IMR-90 (cell line): ENCODE measurements at regions not wholly inside any gene's neighbourhood (a gene's known extent, or its start where the extent isn't known, plus 50 kb on each side); places are given as distances from the start of the nearest gene placed in this dataset.

Source experiments
- ATAC-seq: fragments of 200-7000 bp; cut with Tn5 transposase; 2 replicates; pipeline ENCODE4 v1.9.1; 2020; ENCODE audit warnings: low read depth, mild to moderate bottlenecking, moderate library complexity
- BruUV-seq: library from RNA; stranded (reverse); fragments of 400-500 nt; replicated peaks from 2 replicates; lab custom pipeline; 2021; lab: Mats Ljungman, UMichigan
- CTCF ChIA-PET: fragments of 300-600 bp; formaldehyde crosslinking; extraction: SDS; loops from one replicate; lab custom pipeline; 2021; ENCODE audit warnings: antibody characterized with exemption; lab: Yijun Ruan, JAX
- POLR2A ChIA-PET: fragments of 300-600 bp; sonication (Branson Sonifier 250); formaldehyde crosslinking; loops from one replicate; lab custom pipeline; 2022; ENCODE audit warnings: antibody characterized with exemption; ENCODE audit not compliant: unreplicated experiment; lab: Charles Lee
- DNase-seq: peaks from one replicate; pipeline ENCODE4 v3.0.0; 2013
- H2AFZ ChIP-seq: replicated peaks from 2 replicates; pipeline ENCODE3; 2013; ENCODE audit warnings: low read length, mild to moderate bottlenecking; ENCODE audit not compliant: poor library complexity
- H2AK5ac ChIP-seq: 2 replicates; pipeline ENCODE4 v1.6.1; 2013; ENCODE audit warnings: low read depth, low read length, inconsistent platforms
- H2AK9ac ChIP-seq: replicated peaks from 2 replicates; pipeline ENCODE3; 2013; ENCODE audit warnings: mild to moderate bottlenecking, low read depth, low read length, moderate library complexity; ENCODE audit not compliant: poor library complexity
- H2BK120ac ChIP-seq: 2 replicates; pipeline ENCODE4 v1.6.1; 2013; ENCODE audit warnings: low read depth, low read length, inconsistent platforms
- H2BK15ac ChIP-seq: 3 replicates; pipeline ENCODE4 v1.6.1; 2013; ENCODE audit warnings: low read depth, low read length, inconsistent platforms
- H2BK20ac ChIP-seq: 2 replicates; pipeline ENCODE4 v1.6.1; 2013; ENCODE audit warnings: low read depth, mild to moderate bottlenecking, inconsistent platforms, low read length, moderate library complexity
- H2BK5ac ChIP-seq: 2 replicates; pipeline ENCODE4 v1.6.1; 2013; ENCODE audit warnings: mild to moderate bottlenecking, low read depth, low read length, inconsistent platforms; ENCODE audit not compliant: poor library complexity, severe bottlenecking
- H3K14ac ChIP-seq: replicated peaks from 2 replicates; pipeline ENCODE4 v1.6.1; 2013; ENCODE audit warnings: low read depth, low read length, inconsistent platforms
- H3K18ac ChIP-seq: 2 replicates; pipeline ENCODE4 v1.6.1; 2013; ENCODE audit warnings: low read depth, low read length, control low read depth
- H3K23ac ChIP-seq: 2 replicates; pipeline ENCODE4 v1.6.1; 2013; ENCODE audit warnings: low read depth, low read length, inconsistent platforms
- H3K27ac ChIP-seq: 2 replicates; pipeline ENCODE4 v1.5.1; 2013; ENCODE audit warnings: mild to moderate bottlenecking, control low read depth, low read length; ENCODE audit not compliant: insufficient read depth
- H3K27me3 ChIP-seq: 2 replicates; pipeline ENCODE4 v1.6.1; 2013; ENCODE audit warnings: low read length; ENCODE audit not compliant: control insufficient read depth, insufficient read depth
- H3K36me3 ChIP-seq: 2 replicates; pipeline ENCODE4 v1.6.1; 2013; ENCODE audit warnings: low read length, mixed read lengths; ENCODE audit not compliant: control insufficient read depth, insufficient read depth
- H3K4ac ChIP-seq: 2 replicates; pipeline ENCODE4 v1.6.1; 2013; ENCODE audit warnings: low read depth, low read length, inconsistent platforms
- H3K4me1 ChIP-seq: 2 replicates; pipeline ENCODE4 v1.6.1; 2013; ENCODE audit warnings: low read length, mixed read lengths; ENCODE audit not compliant: control insufficient read depth, insufficient read depth
- H3K4me2 ChIP-seq: 2 replicates; pipeline ENCODE4 v1.6.1; 2013; ENCODE audit warnings: low read depth, mild to moderate bottlenecking, control low read depth, low read length, moderate library complexity
- H3K4me3 ChIP-seq: 2 replicates; pipeline ENCODE4 v1.5.1; 2013; ENCODE audit warnings: low read depth, mild to moderate bottlenecking, control low read depth, low read length, moderate library complexity; ENCODE audit not compliant: insufficient read depth
- H3K56ac ChIP-seq: 2 replicates; pipeline ENCODE4 v1.6.1; 2013; ENCODE audit warnings: low read length, inconsistent platforms; ENCODE audit not compliant: insufficient read depth; ENCODE audit errors: extremely low read depth
- H3K79me1 ChIP-seq, 2 experiments: 2 replicates each; pipeline ENCODE4 v1.6.1; 2013; ENCODE audit warnings: low read length in 2 of 2, inconsistent platforms in 1 of 2, low read depth in 1 of 2
- H3K9ac ChIP-seq: 2 replicates; pipeline ENCODE4 v1.6.1; 2013; ENCODE audit warnings: low read depth, low read length, control low read depth
- H3K9me1 ChIP-seq: 2 replicates; pipeline ENCODE4 v1.6.1; 2013; ENCODE audit warnings: low read length, inconsistent platforms; ENCODE audit not compliant: insufficient read depth
- H3K9me3 ChIP-seq: 2 replicates; pipeline ENCODE4 v1.6.1; 2013; ENCODE audit warnings: low read length; ENCODE audit not compliant: control insufficient read depth, insufficient read depth
- H4K20me1 ChIP-seq: 2 replicates; pipeline ENCODE4 v1.6.1; 2013; ENCODE audit warnings: low read length, inconsistent platforms; ENCODE audit not compliant: insufficient read depth
- H4K5ac ChIP-seq: 2 replicates; pipeline ENCODE4 v1.6.1; 2013; ENCODE audit warnings: mild to moderate bottlenecking, low read depth, low read length, control low read depth
- H4K8ac ChIP-seq, 2 experiments: 2 replicates each; pipeline ENCODE4 v1.6.1; 2013; ENCODE audit warnings: low read depth in 2 of 2, low read length in 2 of 2, control low read depth in 1 of 2, inconsistent platforms in 1 of 2
- H4K91ac ChIP-seq: 2 replicates; pipeline ENCODE4 v1.6.1; 2013; ENCODE audit warnings: low read depth, low read length, inconsistent platforms; ENCODE audit not compliant: insufficient read depth
- CEBPB ChIP-seq: IDR thresholded peaks from 2 replicates; pipeline ENCODE4 v1.6.1; 2012; ENCODE audit warnings: low read depth, low read length, improper control_type of control experiment
- FOS ChIP-seq: fragments of 150-350 bp; IDR thresholded peaks from 2 replicates; pipeline ENCODE4 v1.6.1; 2016; ENCODE audit warnings: low read depth, low read length
- NFE2L2 ChIP-seq: fragments of 150-350 bp; IDR thresholded peaks from 2 replicates; pipeline ENCODE4 v1.6.1; 2016; ENCODE audit warnings: low read depth, mild to moderate bottlenecking, low read length
- WGBS, 2 experiments: methylation state at CpG; one replicate each; pipeline versions ENCODE4 v1.1.5 to v1.1.7; 2013; ENCODE audit warnings: missing lambda C conversion rate in 2 of 2; ENCODE audit not compliant: insufficient read length in 1 of 2; ENCODE audit errors: extremely low coverage in 2 of 2; 5-methylcytosine and 5-hydroxymethylcytosine counted together
- dilution Hi-C: fragments of 300-500 bp; cut with HindIII; formaldehyde crosslinking; loops from one replicate; pipeline ENCODE4 v1.14.3; 2018; ENCODE audit warnings: low sequenced_read_pairs; ENCODE audit not compliant: unreplicated experiment
- in situ Hi-C: fragments of 300-500 bp; cut with MboI; formaldehyde crosslinking; loops from 3 replicates; pipeline ENCODE4 v1.14.3; 2019; ENCODE audit warnings: low sequenced_read_pairs, inconsistent platforms, mixed read lengths
- intact Hi-C: fragments of 100-400 bp; cut with micrococcal nuclease; formaldehyde crosslinking; loops from 2 replicates; pipeline ENCODE4 v1.10.0; 2022

DNA sequence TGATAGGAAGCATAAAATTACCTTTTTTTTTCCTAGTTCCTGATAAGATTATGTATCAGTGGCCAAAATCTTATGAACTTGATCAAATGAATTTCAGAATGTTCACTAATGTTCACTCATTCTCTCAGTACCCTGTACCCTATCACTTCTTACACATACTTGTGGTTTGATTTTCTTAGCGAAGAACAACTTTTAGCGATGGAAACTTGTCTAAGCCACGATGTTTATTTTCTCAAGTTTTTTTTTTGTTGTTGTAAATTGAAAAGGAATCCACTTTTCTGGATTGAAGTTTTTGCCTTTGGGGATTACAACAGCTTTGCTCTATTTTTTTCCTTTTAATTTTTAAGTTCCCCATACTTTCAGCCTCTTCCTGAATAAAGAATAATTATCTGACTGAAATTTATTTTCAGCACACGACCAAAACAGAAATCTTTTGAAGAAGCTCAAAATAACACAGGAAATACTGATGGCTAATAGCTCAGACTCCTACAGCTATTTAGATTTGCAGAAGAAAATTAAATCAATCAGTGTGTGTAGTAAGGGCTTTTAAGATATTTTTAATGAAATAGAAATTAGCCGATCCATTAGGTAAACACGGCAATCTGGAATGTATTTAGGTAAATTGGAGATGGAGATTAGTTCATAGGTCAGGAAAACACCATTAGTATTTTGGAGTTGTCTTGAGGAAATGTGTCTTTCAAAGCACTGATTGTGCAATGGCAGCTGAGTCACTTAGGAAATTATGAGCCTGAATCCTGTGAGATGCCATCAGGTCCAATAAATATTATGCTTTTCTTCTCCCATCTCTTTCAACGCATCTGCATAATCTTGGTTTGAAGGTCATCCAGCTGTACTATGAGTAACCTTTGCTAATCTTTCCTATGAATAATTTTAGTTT lies 217.5 kb downstream of the GJA1 start:
- DNase-seq: peak; percentile 91
- Histone ChIP-seq H2AK9ac (no peak overlapping the region), H3K4me3 (no peak overlapping the region), H3K9me3 (no peaks in the 10 kb centered on the region), H3K27me3 (no peaks in the 10 kb centered on the region), H3K4me1 (peaks cover 6% of the 10 kb centered on the region), H4K5ac (no peak overlapping the region), H4K20me1 (no peaks in the 10 kb centered on the region), H2BK120ac (peak overlapping the region; percentile 3; the same call in 1 of the 2 replicates), H3K9me1 (peaks cover 9% of the 10 kb centered on the region), H3K9ac (no peak overlapping the region), H3K14ac (no peak overlapping the region), H3K23ac (no peak overlapping the region), H2BK15ac (no peak overlapping the region), H3K18ac (peak overlapping the region; percentile 76; the same call in 1 of the 2 replicates), H3K36me3 (no peaks in the 10 kb centered on the region), H3K79me1 (no peaks in the 10 kb centered on the region), H4K8ac (peak overlapping the region in 1 of 2 experiments; percentile 6; a peak in 1 of 4 replicates), H2BK20ac (no peak overlapping the region), H2AFZ (no peak overlapping the region), H3K4me2 (peak overlapping the region; percentile 58; the same call in 1 of the 2 replicates), H3K4ac (peak overlapping the region; percentile 38; the same call in 1 of the 2 replicates), H4K91ac (no peak overlapping the region), H2AK5ac (no peak overlapping the region), H3K56ac (no peak overlapping the region; the same call in 1 of the 2 replicates), H3K27ac (no peak overlapping the region), H2BK5ac (peak overlapping the region; percentile 62)
- BruUV-seq: no TSS peak
- ChIA-PET CTCF (interaction anchor here (1.2 to 1.6 kb wide), 2 partner anchors 16 to 214 kb away, joined by 3 to 7 read pairs; no protein-coding TSS in a partner anchor), POLR2A (interaction anchor here (0.5 to 0.6 kb wide), 2 partner anchors 60 to 235 kb away, joined by 3 to 8 read pairs; no protein-coding TSS in a partner anchor)
- dilution Hi-C loops: no loop called here
- ATAC-seq: peak; percentile 80
- no peak for TF ChIP-seq NFE2L2
- TF ChIP-seq FOS: peak; percentile 71
- peak; percentile 100 for TF ChIP-seq CEBPB
- 0% methylated on average over 1 of the region's 7 CpGs; no CpG with 5 or more reads in 1 of the 2 experiments for WGBS, 2 experiments
- intact Hi-C loops: loop anchor here (2.0 kb wide), 2 partner anchors 14 to 216 kb away; no protein-coding TSS in a partner anchor
- in situ Hi-C loops: no loop called here
